ENCODE measurements at regions not wholly inside any gene's neighbourhood (a gene's known extent, or its start where the extent isn't known, plus 50 kb on each side); places are given as distances from the start of the nearest gene placed in this dataset.

DNA sequence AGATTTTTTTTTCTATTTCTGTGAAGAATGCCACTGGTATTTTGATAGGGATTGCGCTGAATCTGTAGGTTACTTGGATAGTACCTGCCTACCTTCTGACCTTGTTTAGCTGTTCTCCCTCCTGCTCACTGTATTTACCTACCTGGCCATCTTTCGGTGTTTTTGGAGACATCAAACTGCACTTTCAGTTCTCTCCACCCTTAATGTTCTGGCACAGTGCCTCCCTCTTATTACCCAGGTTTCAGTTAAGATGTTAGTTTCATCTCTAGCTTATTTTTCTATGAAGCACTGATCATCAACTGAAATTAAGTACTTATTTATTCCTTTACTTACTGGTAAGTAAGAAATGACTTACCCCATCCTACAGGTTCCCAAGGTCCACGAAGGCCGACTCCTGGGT lies 74.4 kb upstream of the KLHL25 start:
- TF ChIP-seq, protein P1, sequence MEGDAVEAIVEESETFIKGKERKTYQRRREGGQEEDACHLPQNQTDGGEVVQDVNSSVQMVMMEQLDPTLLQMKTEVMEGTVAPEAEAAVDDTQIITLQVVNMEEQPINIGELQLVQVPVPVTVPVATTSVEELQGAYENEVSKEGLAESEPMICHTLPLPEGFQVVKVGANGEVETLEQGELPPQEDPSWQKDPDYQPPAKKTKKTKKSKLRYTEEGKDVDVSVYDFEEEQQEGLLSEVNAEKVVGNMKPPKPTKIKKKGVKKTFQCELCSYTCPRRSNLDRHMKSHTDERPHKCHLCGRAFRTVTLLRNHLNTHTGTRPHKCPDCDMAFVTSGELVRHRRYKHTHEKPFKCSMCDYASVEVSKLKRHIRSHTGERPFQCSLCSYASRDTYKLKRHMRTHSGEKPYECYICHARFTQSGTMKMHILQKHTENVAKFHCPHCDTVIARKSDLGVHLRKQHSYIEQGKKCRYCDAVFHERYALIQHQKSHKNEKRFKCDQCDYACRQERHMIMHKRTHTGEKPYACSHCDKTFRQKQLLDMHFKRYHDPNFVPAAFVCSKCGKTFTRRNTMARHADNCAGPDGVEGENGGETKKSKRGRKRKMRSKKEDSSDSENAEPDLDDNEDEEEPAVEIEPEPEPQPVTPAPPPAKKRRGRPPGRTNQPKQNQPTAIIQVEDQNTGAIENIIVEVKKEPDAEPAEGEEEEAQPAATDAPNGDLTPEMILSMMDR (conservative IDR thresholded peaks at IDR 0.05 in 1 of 2, IDR thresholded peaks at IDR 0.05 in 1 of 2; ENCODE audit: low read depth in 1 of 2, low read length in 2 of 2), result no peak
- TF ChIP-seq EZH2 (IDR thresholded peaks at IDR 0.05; ENCODE audit: low read length, missing control alignments), result no peak
- Histone ChIP-seq H3K9ac (ENCODE audit: insufficient read depth, low read length) (no peak overlapping the region), H3K36me3 (ENCODE audit: control insufficient read depth, insufficient read depth, low read length) (no peaks in the 10 kb centered on the region), H3K79me2 (ENCODE audit: control insufficient read depth, insufficient read depth, low read length) (no peaks in the 10 kb centered on the region), H3K27ac (ENCODE audit: insufficient read depth, low read length) (no peak overlapping the region), H2AFZ (ENCODE audit: low read length) (no peak overlapping the region), H3K4me2 (ENCODE audit: extremely low read depth, insufficient read depth, low read length) (no peak overlapping the region), H3K4me3 (replicated peaks in 1 of 4; ENCODE audit: control extremely low read depth in 1 of 4, insufficient read depth in 1 of 4, low read depth in 3 of 4, low read length in 4 of 4) (no peak overlapping the region), H3K9me3 (ENCODE audit: control insufficient read depth, insufficient read depth, low read depth, low read length) (no peaks in the 10 kb centered on the region), H3K27me3 (ENCODE audit: control insufficient read depth, insufficient read depth, low read length) (no peaks in the 10 kb centered on the region), H4K20me1 (ENCODE audit: control insufficient read depth, extremely low read depth, insufficient read depth, low read length) (no peaks in the 10 kb centered on the region), H3K4me1 (ENCODE audit: control insufficient read depth, extremely low read depth, insufficient read depth, low read length) (no peaks in the 10 kb centered on the region)
- DNase-seq (ENCODE audit: low read depth in 2 of 2), result no peak

DNA sequence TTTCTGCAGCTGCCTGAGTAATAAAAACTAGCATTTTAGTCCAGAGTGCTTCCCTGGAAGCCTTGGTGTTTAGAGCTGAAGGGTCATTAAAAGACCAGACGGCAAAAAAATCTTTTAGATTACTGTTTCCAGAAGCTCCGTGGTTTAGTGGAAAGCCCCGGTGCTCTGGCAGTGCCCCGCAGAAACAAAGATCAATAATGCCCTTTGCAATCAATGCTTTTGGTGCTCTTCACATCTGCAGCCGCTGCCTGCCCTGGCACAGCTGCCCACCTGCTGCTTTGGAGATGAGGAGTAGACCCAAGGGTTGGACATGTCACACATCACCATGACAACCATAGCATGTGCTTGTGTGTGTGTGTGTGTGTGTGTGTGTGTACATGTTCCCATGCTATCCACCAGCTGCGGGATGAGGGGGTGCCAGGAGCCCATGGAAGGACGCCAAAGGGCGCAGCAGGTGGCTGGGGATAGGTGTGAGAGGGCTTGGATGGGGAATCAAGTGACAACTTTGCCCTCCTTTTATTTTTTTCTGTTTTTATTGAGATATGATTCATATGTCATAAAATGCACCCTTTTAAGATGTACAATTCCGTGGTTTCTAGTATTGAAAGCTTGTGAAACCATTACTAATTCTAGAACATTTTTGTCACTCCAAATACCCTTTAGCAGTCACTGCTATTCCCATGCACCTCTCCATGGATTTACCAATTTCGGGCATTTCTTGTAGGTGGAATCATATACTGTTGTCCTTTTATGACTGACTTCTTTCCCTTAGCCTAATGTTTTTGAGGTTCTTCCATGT lies 75.7 kb upstream of the KLHL25 start:
- H3K4me1 ChIP-seq (ENCODE audit: control insufficient read depth, extremely low read depth, insufficient read depth, low read length), result no peaks in the 10 kb centered on the region
- no peaks in the 10 kb centered on the region for H3K27me3 ChIP-seq (ENCODE audit: control insufficient read depth, insufficient read depth, low read length)
- H2AFZ ChIP-seq (ENCODE audit: low read length), result no peak overlapping the region
- no peak overlapping the region for H3K9ac ChIP-seq (ENCODE audit: insufficient read depth, low read length)
- no peaks in the 10 kb centered on the region for H3K9me3 ChIP-seq (ENCODE audit: control insufficient read depth, insufficient read depth, low read depth, low read length)
- no peak for TF ChIP-seq EZH2 (IDR thresholded peaks at IDR 0.05; ENCODE audit: low read length, missing control alignments)
- TF ChIP-seq, protein P1 (conservative IDR thresholded peaks at IDR 0.05 in 1 of 2, IDR thresholded peaks at IDR 0.05 in 1 of 2; ENCODE audit: low read depth in 1 of 2, low read length in 2 of 2), result no peak
- H3K79me2 ChIP-seq (ENCODE audit: control insufficient read depth, insufficient read depth, low read length), result no peaks in the 10 kb centered on the region
- no peak for DNase-seq (ENCODE audit: low read depth in 2 of 2)
- H3K4me2 ChIP-seq (ENCODE audit: extremely low read depth, insufficient read depth, low read length), result no peak overlapping the region
- H4K20me1 ChIP-seq (ENCODE audit: control insufficient read depth, extremely low read depth, insufficient read depth, low read length), result no peaks in the 10 kb centered on the region
- H3K4me3 ChIP-seq (replicated peaks in 1 of 4; ENCODE audit: control extremely low read depth in 1 of 4, insufficient read depth in 1 of 4, low read depth in 3 of 4, low read length in 4 of 4), result no peak overlapping the region
- no peak overlapping the region for H3K27ac ChIP-seq (ENCODE audit: insufficient read depth, low read length)
- H3K36me3 ChIP-seq (ENCODE audit: control insufficient read depth, insufficient read depth, low read length), result no peaks in the 10 kb centered on the region

DNA sequence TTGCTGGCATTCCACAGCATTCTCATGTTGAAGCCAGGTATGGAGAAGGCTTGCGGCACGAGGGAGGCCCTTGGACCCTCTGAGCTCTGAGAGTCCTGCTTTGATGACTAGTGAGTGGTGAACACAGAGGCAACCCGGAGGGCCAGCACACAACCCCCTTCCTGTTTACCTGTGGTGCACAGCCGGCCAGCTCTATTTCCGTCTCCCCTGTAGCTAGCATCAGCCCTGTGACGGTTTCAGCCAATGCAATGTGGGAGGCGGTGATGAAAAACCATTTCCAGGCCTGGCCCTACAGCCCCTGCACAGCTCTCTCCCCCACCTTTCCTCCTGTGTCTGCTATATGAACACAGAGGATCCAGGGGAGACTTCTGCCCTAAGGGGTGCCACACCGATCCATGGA lies 76.8 kb upstream of the KLHL25 start:
- Histone ChIP-seq H3K27me3 (ENCODE audit: control insufficient read depth, insufficient read depth, low read length) (peaks cover 2% of the 10 kb centered on the region), H2AFZ (ENCODE audit: low read length) (no peak overlapping the region), H3K4me1 (ENCODE audit: control insufficient read depth, extremely low read depth, insufficient read depth, low read length) (no peaks in the 10 kb centered on the region), H4K20me1 (ENCODE audit: control insufficient read depth, extremely low read depth, insufficient read depth, low read length) (no peaks in the 10 kb centered on the region), H3K79me2 (ENCODE audit: control insufficient read depth, insufficient read depth, low read length) (no peaks in the 10 kb centered on the region), H3K36me3 (ENCODE audit: control insufficient read depth, insufficient read depth, low read length) (no peaks in the 10 kb centered on the region), H3K9me3 (ENCODE audit: control insufficient read depth, insufficient read depth, low read depth, low read length) (no peaks in the 10 kb centered on the region), H3K4me2 (ENCODE audit: extremely low read depth, insufficient read depth, low read length) (no peak overlapping the region), H3K9ac (ENCODE audit: insufficient read depth, low read length) (no peak overlapping the region), H3K4me3 (replicated peaks in 1 of 4; ENCODE audit: control extremely low read depth in 1 of 4, insufficient read depth in 1 of 4, low read depth in 3 of 4, low read length in 4 of 4) (no peak overlapping the region), H3K27ac (ENCODE audit: insufficient read depth, low read length) (no peak overlapping the region)
- TF ChIP-seq EZH2 (IDR thresholded peaks at IDR 0.05; ENCODE audit: low read length, missing control alignments), result no peak
- TF ChIP-seq, protein P1 (conservative IDR thresholded peaks at IDR 0.05 in 1 of 2, IDR thresholded peaks at IDR 0.05 in 1 of 2; ENCODE audit: low read depth in 1 of 2, low read length in 2 of 2), result no peak
- no peak for DNase-seq (ENCODE audit: low read depth in 2 of 2)
